Panc1 (cell line): ENCODE measurements at regions not wholly inside any gene's neighbourhood (a gene's known extent, or its start where the extent isn't known, plus 50 kb on each side); places are given as distances from the start of the nearest gene placed in this dataset.

Experiments used
- ATAC-seq: fragments of 200-7000 bp; cut with Tn5 transposase; 2 replicates; pipeline ENCODE4 v1.9.1; 2020; ENCODE audit warnings: mild to moderate bottlenecking, moderate library complexity
- BruUV-seq: library from RNA; stranded (reverse); fragments of 400-500 nt; replicated peaks from 2 replicates; lab custom pipeline; 2021; lab: Mats Ljungman, UMichigan
- CTCF ChIA-PET: fragments of 300-600 bp; sonication (Branson Sonifier 250); formaldehyde crosslinking; loops from one replicate; lab custom pipeline; 2022; ENCODE audit warnings: antibody characterized with exemption; lab: Charles Lee
- POLR2A ChIA-PET: fragments of 300-600 bp; sonication (Branson Sonifier 250); formaldehyde crosslinking; loops from one replicate; lab custom pipeline; 2022; ENCODE audit warnings: antibody characterized with exemption; lab: Charles Lee
- DNase-seq: peaks from one replicate; pipeline ENCODE4 v3.0.0-alpha.2; 2010; ENCODE audit warnings: low read depth, low spot score
- H3K27ac ChIP-seq: 2 replicates; pipeline ENCODE4 v1.5.1; 2011; ENCODE audit warnings: mild to moderate bottlenecking, low read length, inconsistent platforms
- H3K27me3 ChIP-seq: fragments of 200-500 bp; sonication (Bioruptor generic); 2 replicates; pipeline ENCODE4 v1.6.0; 2014; ENCODE audit warnings: low read length, inconsistent platforms; ENCODE audit not compliant: control insufficient read depth, insufficient read depth
- H3K36me3 ChIP-seq: fragments of 200-500 bp; sonication (Bioruptor generic); 2 replicates; pipeline ENCODE4 v1.5.1; 2014; ENCODE audit warnings: inconsistent platforms, mild to moderate bottlenecking, low read length, moderate library complexity; ENCODE audit not compliant: control insufficient read depth, insufficient read depth
- H3K4me1 ChIP-seq: 2 replicates; pipeline ENCODE4 v1.5.1; 2011; ENCODE audit warnings: inconsistent platforms, mild to moderate bottlenecking, low read length, moderate library complexity; ENCODE audit not compliant: control insufficient read depth, insufficient read depth
- H3K4me3 ChIP-seq, 2 experiments: 2 replicates each; pipeline ENCODE4 v1.5.1; 2011 to 2012; ENCODE audit warnings: low read depth in 2 of 2, low read length in 2 of 2, mild to moderate bottlenecking in 2 of 2, inconsistent platforms in 1 of 2, moderate library complexity in 1 of 2
- H3K9me3 ChIP-seq: fragments of 200-500 bp; sonication (Bioruptor generic); 2 replicates; pipeline ENCODE4 v1.5.1; 2014; ENCODE audit warnings: low read depth, mild to moderate bottlenecking, inconsistent platforms, low read length, moderate library complexity; ENCODE audit not compliant: control insufficient read depth, insufficient read depth
- CTCF ChIP-seq: fragments of 450-650 bp; IDR thresholded peaks from 2 replicates; pipeline ENCODE4 v1.5.1; 2017; ENCODE audit warnings: mild to moderate bottlenecking
- POLR2AphosphoS5 ChIP-seq: IDR thresholded peaks from 2 replicates; pipeline ENCODE4 v1.6.1; 2012; ENCODE audit warnings: mild to moderate bottlenecking, low read depth, low read length, moderate library complexity
- REST ChIP-seq, 2 experiments: IDR thresholded peaks; 2 replicates each; pipeline ENCODE4 v1.6.1; 2011 to 2012; ENCODE audit warnings: low read depth in 2 of 2, control low read depth in 1 of 2, low read length in 1 of 2, mild to moderate bottlenecking in 1 of 2, moderate library complexity in 1 of 2; ENCODE audit not compliant: insufficient read depth in 1 of 2
- SIN3A ChIP-seq: IDR thresholded peaks from 2 replicates; pipeline ENCODE4 v1.6.1; 2012; ENCODE audit warnings: low read depth, mild to moderate bottlenecking, low read length, moderate library complexity, borderline replicate concordance; ENCODE audit not compliant: insufficient read depth
- TCF7L2 ChIP-seq: IDR thresholded peaks from 2 replicates; pipeline ENCODE4 v1.6.1; 2011; ENCODE audit warnings: mild to moderate bottlenecking, low read depth, low read length, inconsistent platforms
- in situ Hi-C: cut with HindIII; loops from 2 replicates; pipeline ENCODE4 v1.10.0; 2016; ENCODE audit warnings: low sequenced_read_pairs, low pct_unique_long_range_greater_than_20kb
- intact Hi-C: fragments of 100-400 bp; cut with micrococcal nuclease; formaldehyde crosslinking; loops from one replicate; pipeline ENCODE4 v1.10.0; 2022; ENCODE audit not compliant: unreplicated experiment

GRCh38 chr18:39647627-39648534, 2082.3 kb upstream of the CELF4 start:
- TF ChIP-seq REST (IDR thresholded peaks at IDR 0.05; ENCODE audit: insufficient read depth in 1 of 2, low read depth in 2 of 2, low read length in 1 of 2): no peak
- no peak for TF ChIP-seq TCF7L2
- no peak for TF ChIP-seq SIN3A
- no peak for TF ChIP-seq POLR2AphosphoS5
- no peak for TF ChIP-seq CTCF
- ATAC-seq (no peak), DNase-seq (no peak)
- Histone ChIP-seq H3K4me3 (no peak overlapping the region), H3K9me3 (no peaks in the 10 kb centered on the region), H3K27ac (no peak overlapping the region), H3K36me3 (no peaks in the 10 kb centered on the region), H3K27me3 (no peaks in the 10 kb centered on the region), H3K4me1 (no peaks in the 10 kb centered on the region)
- intact Hi-C loops (no loop called here), in situ Hi-C loops (no loop called here)
- CTCF ChIA-PET: no interaction called here
- BruUV-seq: no TSS peak
- POLR2A ChIA-PET: interaction anchor here (0.6 kb wide), 1 partner anchor 472 kb away, joined by 3 read pairs; no protein-coding TSS in a partner anchor

GRCh38 chr18:39638224-39638623, 2072.6 kb upstream of the CELF4 start:
- DNase-seq (no peak), ATAC-seq (no peak)
- CTCF ChIA-PET: no interaction called here
- intact Hi-C loops (no loop called here), in situ Hi-C loops (no loop called here)
- Histone ChIP-seq H3K4me3 (no peak overlapping the region), H3K4me1 (no peaks in the 10 kb centered on the region), H3K27ac (no peak overlapping the region), H3K9me3 (no peaks in the 10 kb centered on the region), H3K36me3 (no peaks in the 10 kb centered on the region), H3K27me3 (no peaks in the 10 kb centered on the region)
- no peak for TF ChIP-seq TCF7L2
- no peak for TF ChIP-seq CTCF
- no peak for TF ChIP-seq REST (IDR thresholded peaks at IDR 0.05; ENCODE audit: insufficient read depth in 1 of 2, low read depth in 2 of 2, low read length in 1 of 2)
- TF ChIP-seq POLR2AphosphoS5: no peak
- no peak for TF ChIP-seq SIN3A
- BruUV-seq: no TSS peak
- POLR2A ChIA-PET: no interaction called here
